GM21717 (cell line): ENCODE measurements at regions not wholly inside any gene's neighbourhood (a gene's known extent, or its start where the extent isn't known, plus 50 kb on each side); places are given as distances from the start of the nearest gene placed in this dataset.

Source experiments
- ATAC-seq: cut with Tn5 transposase; IDR thresholded peaks from one replicate; pipeline ENCODE4 v1.9.1; 2021; ENCODE audit warnings: mild to moderate bottlenecking, moderate library complexity; ENCODE audit not compliant: unreplicated experiment

GRCh38 chr7:32150589-32150988, 80.4 kb upstream of the PDE1C start:
- no peak for ATAC-seq

- ATAC-seq = no peak
These were observed 79.8 kb upstream of the PDE1C start for GRCh38 chr7:32150039-32150438.

GRCh38 chr7:32147546-32148268, 77.5 kb upstream of the PDE1C start:
- no peak for ATAC-seq

GRCh38 chr7:32145911-32146310, 75.7 kb upstream of the PDE1C start:
- no peak for ATAC-seq

GRCh38 chr7:32144676-32145075, 74.5 kb upstream of the PDE1C start:
- ATAC-seq = no peak

- no peak for ATAC-seq
These were observed 73.1 kb upstream of the PDE1C start for GRCh38 chr7:32143301-32143700.

- no peak for ATAC-seq
These were observed 72.4 kb upstream of the PDE1C start for GRCh38 chr7:32142649-32143048.

GRCh38 chr7:32140210-32140939, 70.2 kb upstream of the PDE1C start:
- ATAC-seq = no peak

GRCh38 chr7:32137059-32137458, 66.9 kb upstream of the PDE1C start:
- no peak for ATAC-seq

- no peak for ATAC-seq
These were observed 60.9 kb upstream of the PDE1C start for GRCh38 chr7:32131091-32131490.

- ATAC-seq = no peak
These were observed 56.6 kb upstream of the PDE1C start for GRCh38 chr7:32126843-32127242.
